Fibroblast of mammary gland (primary cell): ENCODE measurements at regions not wholly inside any gene's neighbourhood (a gene's known extent, or its start where the extent isn't known, plus 50 kb on each side); places are given as distances from the start of the nearest gene placed in this dataset.

Experiments used
- DNase-seq: peaks from one replicate; pipeline ENCODE4 v3.0.0-alpha.2; 2010; ENCODE audit warnings: low read depth
- H3K4me3 ChIP-seq: 2 replicates; pipeline ENCODE4 v1.5.1; 2011; ENCODE audit warnings: low read depth, mild to moderate bottlenecking, low read length, moderate library complexity; ENCODE audit not compliant: control insufficient read depth
- TF ChIP-seq, protein P1 (sequence below): conservative IDR thresholded peaks from 2 replicates; pipeline ENCODE4 v1.5.1; 2011; ENCODE audit warnings: low read depth, low read length, inconsistent platforms; ENCODE audit not compliant: control insufficient read depth, insufficient read depth

DNA sequence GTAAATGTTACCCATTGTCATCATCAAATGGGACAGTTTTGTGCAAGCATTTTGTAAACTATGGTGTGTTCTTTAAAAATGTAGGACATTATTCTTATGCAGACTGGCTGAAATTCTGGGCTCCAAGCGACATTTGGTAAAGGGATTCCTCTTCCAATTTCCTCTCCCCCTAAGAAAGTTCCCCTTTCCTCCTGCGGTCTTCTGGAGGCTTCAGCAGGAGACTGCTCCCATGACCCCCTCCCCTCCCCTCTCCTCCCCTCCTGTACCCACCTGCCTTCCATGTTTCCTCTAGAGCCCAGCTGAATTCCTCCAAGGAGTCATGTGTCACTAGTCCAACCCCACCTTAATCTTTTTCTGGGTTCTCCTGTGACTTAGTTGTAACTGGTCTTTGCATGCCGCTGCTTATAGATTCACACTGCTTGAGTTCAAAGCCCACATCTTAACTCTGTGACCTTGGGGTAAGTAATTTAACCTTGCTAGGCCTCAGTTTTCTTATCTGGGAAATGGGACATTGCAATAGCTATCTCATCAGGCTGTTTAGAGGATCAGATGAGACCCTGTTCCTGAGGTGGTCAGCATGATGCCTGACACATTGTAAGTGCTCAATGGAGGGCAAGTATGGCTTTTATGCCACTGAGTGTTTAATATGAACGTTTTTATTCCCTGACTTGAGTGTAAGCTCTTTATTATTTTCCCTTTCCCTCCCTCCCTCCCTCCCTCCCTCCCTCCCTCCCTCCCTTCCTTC, 69.9 kb upstream of the WDR26 start:
- no peak for DNase-seq
- H3K4me3 ChIP-seq, result no peak overlapping the region
- TF ChIP-seq, protein P1, sequence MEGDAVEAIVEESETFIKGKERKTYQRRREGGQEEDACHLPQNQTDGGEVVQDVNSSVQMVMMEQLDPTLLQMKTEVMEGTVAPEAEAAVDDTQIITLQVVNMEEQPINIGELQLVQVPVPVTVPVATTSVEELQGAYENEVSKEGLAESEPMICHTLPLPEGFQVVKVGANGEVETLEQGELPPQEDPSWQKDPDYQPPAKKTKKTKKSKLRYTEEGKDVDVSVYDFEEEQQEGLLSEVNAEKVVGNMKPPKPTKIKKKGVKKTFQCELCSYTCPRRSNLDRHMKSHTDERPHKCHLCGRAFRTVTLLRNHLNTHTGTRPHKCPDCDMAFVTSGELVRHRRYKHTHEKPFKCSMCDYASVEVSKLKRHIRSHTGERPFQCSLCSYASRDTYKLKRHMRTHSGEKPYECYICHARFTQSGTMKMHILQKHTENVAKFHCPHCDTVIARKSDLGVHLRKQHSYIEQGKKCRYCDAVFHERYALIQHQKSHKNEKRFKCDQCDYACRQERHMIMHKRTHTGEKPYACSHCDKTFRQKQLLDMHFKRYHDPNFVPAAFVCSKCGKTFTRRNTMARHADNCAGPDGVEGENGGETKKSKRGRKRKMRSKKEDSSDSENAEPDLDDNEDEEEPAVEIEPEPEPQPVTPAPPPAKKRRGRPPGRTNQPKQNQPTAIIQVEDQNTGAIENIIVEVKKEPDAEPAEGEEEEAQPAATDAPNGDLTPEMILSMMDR, result no peak

DNA sequence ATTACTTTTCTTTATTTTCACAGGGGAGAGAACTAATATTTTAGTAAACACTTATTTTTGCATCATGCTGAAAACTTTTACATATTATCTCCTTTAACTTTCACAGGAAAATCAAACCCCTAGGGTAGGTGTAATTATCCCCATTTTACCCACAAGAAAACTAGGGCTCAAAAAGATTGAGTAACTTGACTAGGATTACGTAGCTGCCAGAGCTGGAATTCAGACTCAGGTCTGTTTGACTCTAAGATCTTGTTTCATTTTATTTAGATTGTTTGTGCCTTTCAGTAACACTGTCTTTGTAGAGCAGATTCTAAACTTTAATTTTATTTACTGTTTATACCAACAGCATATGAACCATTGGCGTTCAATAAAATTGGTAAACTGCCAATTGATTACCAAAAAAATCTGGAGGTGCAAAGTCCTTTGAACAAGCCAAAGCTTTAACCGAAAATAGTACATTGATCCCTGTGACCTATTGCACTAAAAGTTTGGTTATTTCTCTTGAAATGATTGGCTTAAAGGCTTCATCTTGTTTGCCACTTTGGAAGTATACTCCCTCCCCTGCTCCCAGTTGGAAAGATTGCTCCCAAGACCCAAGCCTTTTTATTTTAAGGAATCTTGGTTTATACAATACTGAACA, 71.0 kb upstream of the WDR26 start:
- no peak for DNase-seq
- TF ChIP-seq, protein P1, result no peak
- H3K4me3 ChIP-seq, result no peak overlapping the region

DNA sequence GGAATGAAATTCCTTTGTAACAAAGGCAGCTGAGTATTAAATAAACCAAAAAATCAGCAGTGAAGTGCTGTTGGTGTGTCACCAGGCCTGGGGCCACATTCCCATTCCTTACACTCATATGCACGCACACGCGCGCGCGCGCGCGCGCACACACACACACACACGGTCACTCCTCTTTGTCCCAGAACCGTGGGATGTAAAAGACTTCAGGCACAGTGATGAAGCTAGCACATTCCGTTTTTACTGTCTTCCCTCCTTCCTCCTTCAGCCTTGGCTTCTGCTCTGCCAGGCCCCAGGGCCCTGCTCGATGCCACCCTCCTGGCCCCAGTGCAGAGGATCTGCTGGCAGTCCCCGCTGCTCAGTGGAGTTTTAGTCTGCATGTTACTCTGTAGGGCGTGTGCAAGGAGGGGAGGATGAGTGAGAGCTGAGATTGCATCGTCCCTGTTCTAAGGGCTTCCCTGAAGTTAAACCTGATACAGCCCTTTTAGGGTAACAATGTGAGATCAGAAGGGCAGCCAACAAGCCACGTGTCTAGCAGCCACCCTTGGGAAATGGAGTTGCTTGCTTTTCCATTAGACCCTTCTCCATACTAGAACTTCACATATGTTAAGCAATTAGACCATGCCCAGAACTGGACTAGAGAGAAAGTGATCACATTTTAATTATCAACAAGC, 71.7 kb upstream of the WDR26 start:
- peak; percentile 48 for DNase-seq
- TF ChIP-seq, protein P1, result no peak

DNA sequence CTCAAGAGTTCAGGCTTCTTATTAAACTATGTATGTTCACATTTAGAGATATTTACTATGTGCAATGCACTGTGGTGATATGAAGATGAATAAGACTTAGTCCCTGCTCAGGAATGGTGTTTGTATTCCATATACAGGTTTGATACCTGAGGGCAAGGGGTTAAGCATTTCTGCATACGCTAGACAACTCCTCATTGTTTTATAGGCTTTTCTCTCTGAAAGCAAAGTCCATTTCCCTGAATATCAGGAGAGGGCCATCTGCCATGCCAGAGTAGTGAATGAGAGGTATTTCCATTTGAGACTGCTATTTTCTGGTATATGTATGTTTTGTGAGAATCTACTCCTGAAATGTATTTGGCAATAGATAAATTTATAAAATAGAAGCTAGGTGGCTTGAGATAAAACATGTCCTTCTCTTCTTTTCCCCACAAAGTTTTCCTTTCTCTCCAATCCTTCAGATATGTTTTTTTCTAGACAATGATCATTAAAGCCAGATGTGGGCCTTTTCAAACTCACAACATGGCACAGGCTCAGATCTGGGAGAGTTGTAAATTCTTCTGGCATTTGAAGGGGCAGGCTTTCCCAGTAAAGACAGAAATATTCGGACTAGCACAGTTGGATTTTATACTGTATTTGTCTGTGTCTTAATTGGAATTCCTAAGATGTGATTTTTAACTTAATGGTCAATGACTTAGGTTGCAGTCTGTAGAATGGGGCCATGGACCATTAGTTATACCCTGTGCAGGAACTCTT, 73.3 kb upstream of the WDR26 start:
- no peak overlapping the region for H3K4me3 ChIP-seq
- TF ChIP-seq, protein P1, result no peak
- DNase-seq, result peak; percentile 60

More for the DNA sequence above, 71.7 kb upstream of the WDR26 start:
- H3K4me3 ChIP-seq, result no peak overlapping the region

DNA sequence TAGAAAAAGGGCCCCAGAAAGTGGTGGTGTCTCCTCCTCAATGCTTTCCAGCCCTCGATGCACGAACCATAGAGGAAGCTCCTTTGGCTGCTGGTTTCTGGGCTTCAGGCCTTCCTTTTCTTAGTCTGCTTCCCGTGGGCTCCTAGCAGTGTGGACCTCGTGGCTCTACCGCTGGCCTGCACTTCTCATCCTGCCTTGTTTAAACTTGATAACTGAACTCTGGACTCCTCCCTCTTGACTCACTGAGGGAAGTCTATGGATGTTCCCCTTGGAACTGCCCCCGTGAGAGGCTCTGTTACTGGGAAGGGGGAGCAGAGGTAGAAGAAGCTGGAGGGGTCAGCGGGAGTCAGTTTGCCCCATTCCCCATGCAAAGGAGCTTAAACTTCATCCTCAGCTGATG, 75.3 kb upstream of the WDR26 start:
- H3K4me3 ChIP-seq, result no peak overlapping the region
- no peak for DNase-seq
- TF ChIP-seq, protein P1, result no peak

DNA sequence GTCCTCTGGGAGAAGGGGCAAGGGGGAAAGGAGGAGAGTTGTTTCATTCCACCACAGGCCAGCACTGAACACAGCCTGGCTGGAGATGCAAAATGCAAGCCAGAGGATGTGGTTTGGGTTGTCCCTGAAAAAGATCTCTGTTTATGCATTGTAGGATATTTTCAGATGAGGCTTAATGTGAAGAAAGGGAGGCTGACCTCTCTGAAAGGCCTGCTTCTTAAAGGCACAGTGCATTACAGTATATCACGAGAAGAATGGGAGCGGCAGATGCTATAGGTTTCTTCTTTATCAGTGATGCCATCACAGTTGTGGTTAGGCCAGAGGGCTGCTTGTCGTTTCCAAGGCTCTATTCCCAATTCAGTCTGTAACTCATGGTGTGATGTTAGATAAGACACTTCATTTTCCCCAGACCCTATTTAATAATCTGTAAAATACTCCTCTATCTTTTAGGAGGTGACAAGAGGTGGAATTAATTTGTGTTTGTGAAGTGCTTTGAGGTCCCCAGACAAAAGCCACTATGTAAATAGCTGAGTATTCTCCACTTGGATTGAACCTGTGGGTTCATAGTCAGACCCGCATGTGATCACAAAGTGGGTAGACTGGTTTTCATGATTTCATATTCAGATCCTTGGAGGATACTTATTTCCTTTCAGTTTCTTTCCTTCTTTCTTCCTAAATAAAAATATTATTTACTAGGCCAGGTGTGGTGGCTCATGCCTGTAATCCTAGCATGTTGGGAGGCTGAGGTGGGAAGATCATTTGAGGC, 76.5 kb upstream of the WDR26 start:
- TF ChIP-seq, protein P1, result no peak
- DNase-seq, result no peak
- H3K4me3 ChIP-seq, result no peak overlapping the region
